Bronchial epithelial cell (primary cell): ENCODE measurements at regions not wholly inside any gene's neighbourhood (a gene's known extent, or its start where the extent isn't known, plus 50 kb on each side); places are given as distances from the start of the nearest gene placed in this dataset.

Experiments
- DNase-seq: peaks from one replicate; pipeline ENCODE4 v3.0.0-alpha.2; 2010; ENCODE audit warnings: low read depth
- FAIRE-seq: peaks from 2 replicates; lab custom pipeline; 2011; peaks lifted over from hg19 to GRCh38; lab: Jason Lieb, UNC
- H3K27me3 ChIP-seq: 2 replicates; pipeline ENCODE4 v1.5.1; 2011; ENCODE audit warnings: low read length; ENCODE audit not compliant: control insufficient read depth, insufficient read depth
- H3K36me3 ChIP-seq: 2 replicates; pipeline ENCODE4 v1.5.1; 2011; ENCODE audit warnings: low read length; ENCODE audit not compliant: control insufficient read depth, insufficient read depth
- H3K4me3 ChIP-seq: 2 replicates; pipeline ENCODE4 v1.5.1; 2011; ENCODE audit warnings: mild to moderate bottlenecking, low read depth, low read length, control low read depth
- CTCF ChIP-seq: IDR thresholded peaks from 2 replicates; pipeline ENCODE4 v1.5.1; 2011; ENCODE audit warnings: mild to moderate bottlenecking, moderate library complexity, low read length, control low read depth, inconsistent platforms; ENCODE audit not compliant: insufficient read depth, severe bottlenecking

- DNase-seq, result no peak
- Histone ChIP-seq H3K36me3 (no peaks in the 10 kb centered on the region), H3K27me3 (no peaks in the 10 kb centered on the region), H3K4me3 (no peak overlapping the region)
- TF ChIP-seq CTCF, result no peak
- FAIRE-seq, result no peak
Measured at GRCh38 chr7:42756841-42757240, 155.0 kb downstream of the C7orf25 start.

- no peaks in the 10 kb centered on the region for H3K27me3 ChIP-seq
- no peaks in the 10 kb centered on the region for H3K36me3 ChIP-seq
- H3K4me3 ChIP-seq, result no peak overlapping the region
- DNase-seq, result no peak
- no peak for FAIRE-seq
- no peak for TF ChIP-seq CTCF
Measured at GRCh38 chr7:42753811-42754363, 158.0 kb downstream of the C7orf25 start.

- no peak for TF ChIP-seq CTCF
- FAIRE-seq, result no peak
- DNase-seq, result no peak
- Histone ChIP-seq H3K4me3 (no peak overlapping the region), H3K27me3 (no peaks in the 10 kb centered on the region), H3K36me3 (no peaks in the 10 kb centered on the region)
Measured at GRCh38 chr7:42753367-42753766, 158.5 kb downstream of the C7orf25 start.

GRCh38 chr7:42750172-42750571 is 161.7 kb downstream of the C7orf25 start:
- no peak for TF ChIP-seq CTCF
- no peak for DNase-seq
- H3K4me3 ChIP-seq, result no peak overlapping the region
- H3K36me3 ChIP-seq, result no peaks in the 10 kb centered on the region
- no peak for FAIRE-seq
- H3K27me3 ChIP-seq, result no peaks in the 10 kb centered on the region

GRCh38 chr7:42747044-42747443 is 164.8 kb downstream of the C7orf25 start:
- TF ChIP-seq CTCF, result no peak
- FAIRE-seq, result no peak
- Histone ChIP-seq H3K27me3 (no peaks in the 10 kb centered on the region), H3K36me3 (no peaks in the 10 kb centered on the region), H3K4me3 (no peak overlapping the region)
- peak; percentile 17 for DNase-seq

GRCh38 chr7:42746214-42746613 is 165.7 kb downstream of the C7orf25 start:
- H3K4me3 ChIP-seq, result no peak overlapping the region
- FAIRE-seq (no peak), DNase-seq (peak; percentile 71)
- no peak for TF ChIP-seq CTCF
- no peaks in the 10 kb centered on the region for H3K27me3 ChIP-seq
- no peaks in the 10 kb centered on the region for H3K36me3 ChIP-seq
